GM23338 (cell line): ENCODE measurements at regions not wholly inside any gene's neighbourhood (a gene's known extent, or its start where the extent isn't known, plus 50 kb on each side); places are given as distances from the start of the nearest gene placed in this dataset.

Experiments
- EZH2 ChIP-seq: fragments of 200-600 bp; sonication (generic); IDR thresholded peaks from one replicate; pipeline ENCODE4 v1.8.0; 2017; ENCODE audit warnings: antibody characterized with exemption, mild to moderate bottlenecking, low read depth; ENCODE audit not compliant: unreplicated experiment
- JUNB ChIP-seq: IDR thresholded peaks from one replicate; pipeline ENCODE4 v1.6.1; 2016; ENCODE audit warnings: antibody characterized with exemption; ENCODE audit not compliant: unreplicated experiment
- ZNF331 ChIP-seq: fragments of 250-450 bp; sonication (Bioruptor Pico); IDR thresholded peaks from 2 replicates; pipeline ENCODE4 v1.5.0; 2020; ENCODE audit warnings: low read depth, mild to moderate bottlenecking, moderate library complexity
- TF ChIP-seq, protein P1 (sequence below), 2 experiments: fragments of 200-600 bp in 1 of 2; sonication (generic) in 1 of 2; conservative IDR thresholded peaks; 2 replicates each; pipeline versions ENCODE4 v1.5.1 to v1.6.1; 2016 to 2017; ENCODE audit warnings: antibody characterized with exemption in 2 of 2, low read depth in 2 of 2, mild to moderate bottlenecking in 2 of 2, moderate library complexity in 1 of 2
- TF ChIP-seq, protein P2 (sequence below): fragments of 250-450 bp; sonication (Bioruptor Pico); IDR thresholded peaks from 2 replicates; pipeline ENCODE4 v1.5.0; 2020; ENCODE audit warnings: mild to moderate bottlenecking, moderate library complexity
- TF ChIP-seq, protein P3 (sequence below): IDR thresholded peaks from one replicate; pipeline ENCODE4 v1.6.1; 2018; ENCODE audit warnings: antibody characterized with exemption; ENCODE audit not compliant: unreplicated experiment

DNA sequence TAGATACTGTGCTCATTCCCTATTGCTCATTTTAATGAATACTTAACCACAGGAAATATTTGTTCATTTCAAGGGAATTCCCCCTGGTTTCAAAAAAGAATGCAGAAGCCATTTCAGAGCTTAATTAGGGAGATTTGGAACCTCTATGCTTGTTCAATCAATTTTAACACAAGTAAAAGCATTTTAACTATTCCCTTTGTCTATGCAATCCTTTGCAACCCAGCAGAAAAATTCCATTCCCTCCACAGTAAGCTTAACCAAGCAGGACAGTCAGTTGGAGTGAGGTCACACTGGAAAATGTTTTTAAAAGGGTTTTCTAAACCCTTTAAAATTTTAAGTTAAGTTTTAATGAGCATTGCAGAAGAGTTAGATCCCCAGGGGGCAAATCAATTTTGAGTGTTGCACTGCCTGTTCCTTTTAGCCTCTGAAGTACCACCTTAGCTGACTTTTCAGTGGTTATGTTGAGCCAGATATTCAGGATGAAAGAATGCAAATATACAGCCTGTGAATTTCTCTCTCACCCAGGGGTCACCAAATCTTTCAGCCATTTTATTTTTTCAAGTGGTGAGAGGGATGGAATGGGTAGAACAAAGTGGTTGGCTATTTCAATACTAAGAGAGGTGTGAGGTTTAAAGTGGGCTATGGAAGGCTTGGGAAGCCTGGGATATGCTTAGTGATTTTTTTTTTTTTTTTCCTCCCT lies 356.2 kb upstream of the NUDT12 start:
- TF ChIP-seq, protein P1, sequence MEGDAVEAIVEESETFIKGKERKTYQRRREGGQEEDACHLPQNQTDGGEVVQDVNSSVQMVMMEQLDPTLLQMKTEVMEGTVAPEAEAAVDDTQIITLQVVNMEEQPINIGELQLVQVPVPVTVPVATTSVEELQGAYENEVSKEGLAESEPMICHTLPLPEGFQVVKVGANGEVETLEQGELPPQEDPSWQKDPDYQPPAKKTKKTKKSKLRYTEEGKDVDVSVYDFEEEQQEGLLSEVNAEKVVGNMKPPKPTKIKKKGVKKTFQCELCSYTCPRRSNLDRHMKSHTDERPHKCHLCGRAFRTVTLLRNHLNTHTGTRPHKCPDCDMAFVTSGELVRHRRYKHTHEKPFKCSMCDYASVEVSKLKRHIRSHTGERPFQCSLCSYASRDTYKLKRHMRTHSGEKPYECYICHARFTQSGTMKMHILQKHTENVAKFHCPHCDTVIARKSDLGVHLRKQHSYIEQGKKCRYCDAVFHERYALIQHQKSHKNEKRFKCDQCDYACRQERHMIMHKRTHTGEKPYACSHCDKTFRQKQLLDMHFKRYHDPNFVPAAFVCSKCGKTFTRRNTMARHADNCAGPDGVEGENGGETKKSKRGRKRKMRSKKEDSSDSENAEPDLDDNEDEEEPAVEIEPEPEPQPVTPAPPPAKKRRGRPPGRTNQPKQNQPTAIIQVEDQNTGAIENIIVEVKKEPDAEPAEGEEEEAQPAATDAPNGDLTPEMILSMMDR (conservative IDR thresholded peaks at IDR 0.05; ENCODE audit: low read depth in 2 of 2) = no peak
- TF ChIP-seq EZH2 = no peak
- no peak for TF ChIP-seq JUNB
- TF ChIP-seq, protein P2, sequence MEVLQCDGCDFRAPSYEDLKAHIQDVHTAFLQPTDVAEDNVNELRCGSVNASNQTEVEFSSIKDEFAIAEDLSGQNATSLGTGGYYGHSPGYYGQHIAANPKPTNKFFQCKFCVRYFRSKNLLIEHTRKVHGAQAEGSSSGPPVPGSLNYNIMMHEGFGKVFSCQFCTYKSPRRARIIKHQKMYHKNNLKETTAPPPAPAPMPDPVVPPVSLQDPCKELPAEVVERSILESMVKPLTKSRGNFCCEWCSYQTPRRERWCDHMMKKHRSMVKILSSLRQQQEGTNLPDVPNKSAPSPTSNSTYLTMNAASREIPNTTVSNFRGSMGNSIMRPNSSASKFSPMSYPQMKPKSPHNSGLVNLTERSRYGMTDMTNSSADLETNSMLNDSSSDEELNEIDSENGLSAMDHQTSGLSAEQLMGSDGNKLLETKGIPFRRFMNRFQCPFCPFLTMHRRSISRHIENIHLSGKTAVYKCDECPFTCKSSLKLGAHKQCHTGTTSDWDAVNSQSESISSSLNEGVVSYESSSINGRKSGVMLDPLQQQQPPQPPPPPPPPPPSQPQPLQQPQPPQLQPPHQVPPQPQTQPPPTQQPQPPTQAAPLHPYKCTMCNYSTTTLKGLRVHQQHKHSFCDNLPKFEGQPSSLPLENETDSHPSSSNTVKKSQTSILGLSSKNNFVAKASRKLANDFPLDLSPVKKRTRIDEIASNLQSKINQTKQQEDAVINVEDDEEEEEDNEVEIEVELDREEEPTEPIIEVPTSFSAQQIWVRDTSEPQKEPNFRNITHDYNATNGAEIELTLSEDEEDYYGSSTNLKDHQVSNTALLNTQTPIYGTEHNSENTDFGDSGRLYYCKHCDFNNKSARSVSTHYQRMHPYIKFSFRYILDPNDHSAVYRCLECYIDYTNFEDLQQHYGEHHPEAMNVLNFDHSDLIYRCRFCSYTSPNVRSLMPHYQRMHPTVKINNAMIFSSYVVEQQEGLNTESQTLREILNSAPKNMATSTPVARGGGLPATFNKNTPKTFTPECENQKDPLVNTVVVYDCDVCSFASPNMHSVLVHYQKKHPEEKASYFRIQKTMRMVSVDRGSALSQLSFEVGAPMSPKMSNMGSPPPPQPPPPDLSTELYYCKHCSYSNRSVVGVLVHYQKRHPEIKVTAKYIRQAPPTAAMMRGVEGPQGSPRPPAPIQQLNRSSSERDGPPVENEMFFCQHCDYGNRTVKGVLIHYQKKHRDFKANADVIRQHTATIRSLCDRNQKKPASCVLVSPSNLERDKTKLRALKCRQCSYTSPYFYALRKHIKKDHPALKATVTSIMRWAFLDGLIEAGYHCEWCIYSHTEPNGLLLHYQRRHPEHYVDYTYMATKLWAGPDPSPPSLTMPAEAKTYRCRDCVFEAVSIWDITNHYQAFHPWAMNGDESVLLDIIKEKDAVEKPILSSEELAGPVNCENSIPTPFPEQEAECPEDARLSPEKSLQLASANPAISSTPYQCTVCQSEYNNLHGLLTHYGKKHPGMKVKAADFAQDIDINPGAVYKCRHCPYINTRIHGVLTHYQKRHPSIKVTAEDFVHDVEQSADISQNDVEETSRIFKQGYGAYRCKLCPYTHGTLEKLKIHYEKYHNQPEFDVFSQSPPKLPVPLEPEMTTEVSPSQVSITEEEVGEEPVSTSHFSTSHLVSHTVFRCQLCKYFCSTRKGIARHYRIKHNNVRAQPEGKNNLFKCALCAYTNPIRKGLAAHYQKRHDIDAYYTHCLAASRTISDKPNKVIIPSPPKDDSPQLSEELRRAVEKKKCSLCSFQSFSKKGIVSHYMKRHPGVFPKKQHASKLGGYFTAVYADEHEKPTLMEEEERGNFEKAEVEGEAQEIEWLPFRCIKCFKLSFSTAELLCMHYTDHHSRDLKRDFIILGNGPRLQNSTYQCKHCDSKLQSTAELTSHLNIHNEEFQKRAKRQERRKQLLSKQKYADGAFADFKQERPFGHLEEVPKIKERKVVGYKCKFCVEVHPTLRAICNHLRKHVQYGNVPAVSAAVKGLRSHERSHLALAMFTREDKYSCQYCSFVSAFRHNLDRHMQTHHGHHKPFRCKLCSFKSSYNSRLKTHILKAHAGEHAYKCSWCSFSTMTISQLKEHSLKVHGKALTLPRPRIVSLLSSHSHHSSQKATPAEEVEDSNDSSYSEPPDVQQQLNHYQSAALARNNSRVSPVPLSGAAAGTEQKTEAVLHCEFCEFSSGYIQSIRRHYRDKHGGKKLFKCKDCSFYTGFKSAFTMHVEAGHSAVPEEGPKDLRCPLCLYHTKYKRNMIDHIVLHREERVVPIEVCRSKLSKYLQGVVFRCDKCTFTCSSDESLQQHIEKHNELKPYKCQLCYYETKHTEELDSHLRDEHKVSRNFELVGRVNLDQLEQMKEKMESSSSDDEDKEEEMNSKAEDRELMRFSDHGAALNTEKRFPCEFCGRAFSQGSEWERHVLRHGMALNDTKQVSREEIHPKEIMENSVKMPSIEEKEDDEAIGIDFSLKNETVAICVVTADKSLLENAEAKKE = no peak
- TF ChIP-seq, protein P3, sequence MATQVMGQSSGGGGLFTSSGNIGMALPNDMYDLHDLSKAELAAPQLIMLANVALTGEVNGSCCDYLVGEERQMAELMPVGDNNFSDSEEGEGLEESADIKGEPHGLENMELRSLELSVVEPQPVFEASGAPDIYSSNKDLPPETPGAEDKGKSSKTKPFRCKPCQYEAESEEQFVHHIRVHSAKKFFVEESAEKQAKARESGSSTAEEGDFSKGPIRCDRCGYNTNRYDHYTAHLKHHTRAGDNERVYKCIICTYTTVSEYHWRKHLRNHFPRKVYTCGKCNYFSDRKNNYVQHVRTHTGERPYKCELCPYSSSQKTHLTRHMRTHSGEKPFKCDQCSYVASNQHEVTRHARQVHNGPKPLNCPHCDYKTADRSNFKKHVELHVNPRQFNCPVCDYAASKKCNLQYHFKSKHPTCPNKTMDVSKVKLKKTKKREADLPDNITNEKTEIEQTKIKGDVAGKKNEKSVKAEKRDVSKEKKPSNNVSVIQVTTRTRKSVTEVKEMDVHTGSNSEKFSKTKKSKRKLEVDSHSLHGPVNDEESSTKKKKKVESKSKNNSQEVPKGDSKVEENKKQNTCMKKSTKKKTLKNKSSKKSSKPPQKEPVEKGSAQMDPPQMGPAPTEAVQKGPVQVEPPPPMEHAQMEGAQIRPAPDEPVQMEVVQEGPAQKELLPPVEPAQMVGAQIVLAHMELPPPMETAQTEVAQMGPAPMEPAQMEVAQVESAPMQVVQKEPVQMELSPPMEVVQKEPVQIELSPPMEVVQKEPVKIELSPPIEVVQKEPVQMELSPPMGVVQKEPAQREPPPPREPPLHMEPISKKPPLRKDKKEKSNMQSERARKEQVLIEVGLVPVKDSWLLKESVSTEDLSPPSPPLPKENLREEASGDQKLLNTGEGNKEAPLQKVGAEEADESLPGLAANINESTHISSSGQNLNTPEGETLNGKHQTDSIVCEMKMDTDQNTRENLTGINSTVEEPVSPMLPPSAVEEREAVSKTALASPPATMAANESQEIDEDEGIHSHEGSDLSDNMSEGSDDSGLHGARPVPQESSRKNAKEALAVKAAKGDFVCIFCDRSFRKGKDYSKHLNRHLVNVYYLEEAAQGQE = no peak
- TF ChIP-seq ZNF331 = no peak
